ENCODE measurements at regions not wholly inside any gene's neighbourhood (a gene's known extent, or its start where the extent isn't known, plus 50 kb on each side); places are given as distances from the start of the nearest gene placed in this dataset.

- Histone ChIP-seq H3K4ac (ENCODE audit: low read depth in 1 of 2, low read length in 2 of 2) (no peak overlapping the region), H2BK12ac (ENCODE audit: low read length in 2 of 2) (no peak overlapping the region), H3K27me3 (ENCODE audit: control insufficient read depth in 1 of 2, insufficient read depth in 1 of 2, low read length in 2 of 2) (no peaks in the 10 kb centered on the region), H3K4me2 (ENCODE audit: low read length, poor library complexity, severe bottlenecking) (no peak overlapping the region), H2BK120ac (ENCODE audit: low read depth, low read length) (no peak overlapping the region), H2AFZ (ENCODE audit: low read depth, low read length) (no peak overlapping the region), H3K4me1 (ENCODE audit: control insufficient read depth, insufficient read depth, low read depth, low read length) (no peaks in the 10 kb centered on the region), H4K91ac (ENCODE audit: low read length) (no peak overlapping the region), H3K36me3 (ENCODE audit: control insufficient read depth in 1 of 2, insufficient read depth in 2 of 2, low read depth in 1 of 2, low read length in 2 of 2) (no peaks in the 10 kb centered on the region), H3K23ac (ENCODE audit: low read length in 2 of 2) (no peak overlapping the region), H2AK5ac (ENCODE audit: low read length, severe bottlenecking) (no peak overlapping the region), H3K9me3 (ENCODE audit: control insufficient read depth, low read length) (peaks cover 19% of the 10 kb centered on the region), H3K27ac (ENCODE audit: low read length, poor library complexity, severe bottlenecking) (no peak overlapping the region), H2BK15ac (ENCODE audit: low read depth, poor library complexity, severe bottlenecking) (no peak overlapping the region), H3K4me3 (ENCODE audit: insufficient read depth in 1 of 2, low read depth in 1 of 2, low read length in 2 of 2) (no peak overlapping the region), H3K14ac (ENCODE audit: low read length in 2 of 2) (no peak overlapping the region), H3K79me1 (replicated peaks; ENCODE audit: low read length, poor library complexity, severe bottlenecking) (no peaks in the 10 kb centered on the region), H4K8ac (ENCODE audit: low read length) (no peak overlapping the region), H3K18ac (ENCODE audit: low read depth in 1 of 2, low read length in 2 of 2) (no peak overlapping the region), H2BK5ac (ENCODE audit: low read depth, low read length, poor library complexity, severe bottlenecking) (no peak overlapping the region), H3K9ac (ENCODE audit: low read length) (no peak overlapping the region)
- no peak for DNase-seq
- 84% methylated on average over 2 of the region's 2 CpGs for WGBS
Observed at GRCh38 chr3:164278550-164278949, 799.7 kb downstream of the SI start.

DNA sequence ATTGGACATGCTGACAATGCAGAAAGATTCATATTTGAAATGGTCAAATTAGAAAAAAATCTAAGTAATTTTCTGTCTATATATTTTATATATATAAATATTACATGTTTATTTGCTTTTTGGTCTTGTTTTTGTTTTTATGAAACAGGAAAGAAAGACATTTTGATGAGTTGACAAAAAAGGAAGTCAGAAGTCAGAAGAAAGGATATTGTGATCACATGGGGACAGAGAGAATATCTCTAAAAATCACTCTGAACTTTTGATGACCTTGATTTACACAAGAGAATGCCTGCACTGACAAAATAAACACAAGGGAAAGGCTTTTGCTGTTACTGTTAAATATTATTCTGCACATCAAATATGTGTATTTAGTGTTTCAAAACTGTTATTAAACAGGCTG is 811.2 kb downstream of the SI start:
- H2AFZ ChIP-seq (ENCODE audit: low read depth, low read length) = no peak overlapping the region
- no peak overlapping the region for H2BK120ac ChIP-seq (ENCODE audit: low read depth, low read length)
- H4K91ac ChIP-seq (ENCODE audit: low read length) = no peak overlapping the region
- no peak overlapping the region for H2AK5ac ChIP-seq (ENCODE audit: low read length, severe bottlenecking)
- no peak overlapping the region for H2BK5ac ChIP-seq (ENCODE audit: low read depth, low read length, poor library complexity, severe bottlenecking)
- H3K9ac ChIP-seq (ENCODE audit: low read length) = no peak overlapping the region
- H3K36me3 ChIP-seq (ENCODE audit: control insufficient read depth in 1 of 2, insufficient read depth in 2 of 2, low read depth in 1 of 2, low read length in 2 of 2) = no peaks in the 10 kb centered on the region
- H3K23ac ChIP-seq (ENCODE audit: low read length in 2 of 2) = no peak overlapping the region
- no peak for DNase-seq
- H3K9me3 ChIP-seq (ENCODE audit: control insufficient read depth, low read length) = peaks cover 5% of the 10 kb centered on the region
- H2BK15ac ChIP-seq (ENCODE audit: low read depth, poor library complexity, severe bottlenecking) = no peak overlapping the region
- H3K27me3 ChIP-seq (ENCODE audit: control insufficient read depth in 1 of 2, insufficient read depth in 1 of 2, low read length in 2 of 2) = no peaks in the 10 kb centered on the region
- H3K4me2 ChIP-seq (ENCODE audit: low read length, poor library complexity, severe bottlenecking) = no peak overlapping the region
- H3K4ac ChIP-seq (ENCODE audit: low read depth in 1 of 2, low read length in 2 of 2) = no peak overlapping the region
- no peak overlapping the region for H3K18ac ChIP-seq (ENCODE audit: low read depth in 1 of 2, low read length in 2 of 2)
- no peak overlapping the region for H2BK12ac ChIP-seq (ENCODE audit: low read length in 2 of 2)
- H3K79me1 ChIP-seq (replicated peaks; ENCODE audit: low read length, poor library complexity, severe bottlenecking) = no peaks in the 10 kb centered on the region
- no peaks in the 10 kb centered on the region for H3K4me1 ChIP-seq (ENCODE audit: control insufficient read depth, insufficient read depth, low read depth, low read length)
- H3K4me3 ChIP-seq (ENCODE audit: insufficient read depth in 1 of 2, low read depth in 1 of 2, low read length in 2 of 2) = no peak overlapping the region
- no peak overlapping the region for H3K14ac ChIP-seq (ENCODE audit: low read length in 2 of 2)
- no peak overlapping the region for H3K27ac ChIP-seq (ENCODE audit: low read length, poor library complexity, severe bottlenecking)
- H4K8ac ChIP-seq (ENCODE audit: low read length) = no peak overlapping the region

DNA sequence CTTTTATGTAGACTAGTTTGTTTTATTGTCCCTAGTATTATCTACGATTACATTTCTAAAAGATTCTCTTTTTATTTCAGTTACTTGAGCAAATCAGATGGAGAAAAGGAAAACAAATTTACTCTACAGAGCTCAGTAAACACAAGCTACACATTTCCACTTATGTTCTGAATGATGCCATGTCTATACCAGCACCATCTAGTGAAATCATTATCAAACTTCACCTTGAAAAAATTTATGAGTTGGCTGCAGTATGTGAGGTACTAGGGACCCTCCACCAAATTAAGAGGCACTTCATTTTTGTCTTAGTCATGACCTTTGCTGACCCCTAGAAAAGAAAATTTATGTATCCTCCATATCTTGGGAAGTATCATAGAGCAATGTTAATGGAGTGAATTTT is 827.4 kb downstream of the SI start:
- Histone ChIP-seq H3K36me3 (ENCODE audit: control insufficient read depth in 1 of 2, insufficient read depth in 2 of 2, low read depth in 1 of 2, low read length in 2 of 2) (no peaks in the 10 kb centered on the region), H3K23ac (ENCODE audit: low read length in 2 of 2) (no peak overlapping the region), H2BK120ac (ENCODE audit: low read depth, low read length) (no peak overlapping the region), H3K18ac (ENCODE audit: low read depth in 1 of 2, low read length in 2 of 2) (no peak overlapping the region), H3K4me2 (ENCODE audit: low read length, poor library complexity, severe bottlenecking) (no peak overlapping the region), H3K27me3 (ENCODE audit: control insufficient read depth in 1 of 2, insufficient read depth in 1 of 2, low read length in 2 of 2) (no peaks in the 10 kb centered on the region), H3K79me1 (replicated peaks; ENCODE audit: low read length, poor library complexity, severe bottlenecking) (no peaks in the 10 kb centered on the region), H3K4me3 (ENCODE audit: insufficient read depth in 1 of 2, low read depth in 1 of 2, low read length in 2 of 2) (no peak overlapping the region), H3K4me1 (ENCODE audit: control insufficient read depth, insufficient read depth, low read depth, low read length) (no peaks in the 10 kb centered on the region), H2AK5ac (ENCODE audit: low read length, severe bottlenecking) (no peak overlapping the region), H3K14ac (ENCODE audit: low read length in 2 of 2) (no peak overlapping the region), H3K27ac (ENCODE audit: low read length, poor library complexity, severe bottlenecking) (no peak overlapping the region), H3K9ac (ENCODE audit: low read length) (no peak overlapping the region), H2BK12ac (ENCODE audit: low read length in 2 of 2) (no peak overlapping the region), H4K8ac (ENCODE audit: low read length) (no peak overlapping the region), H3K9me3 (ENCODE audit: control insufficient read depth, low read length) (no peaks in the 10 kb centered on the region), H2BK15ac (ENCODE audit: low read depth, poor library complexity, severe bottlenecking) (no peak overlapping the region), H2AFZ (ENCODE audit: low read depth, low read length) (no peak overlapping the region), H2BK5ac (ENCODE audit: low read depth, low read length, poor library complexity, severe bottlenecking) (no peak overlapping the region), H4K91ac (ENCODE audit: low read length) (no peak overlapping the region), H3K4ac (ENCODE audit: low read depth in 1 of 2, low read length in 2 of 2) (no peak overlapping the region)
- WGBS = no CpG with 5 or more reads among the region's 1 CpG
- DNase-seq = no peak

DNA sequence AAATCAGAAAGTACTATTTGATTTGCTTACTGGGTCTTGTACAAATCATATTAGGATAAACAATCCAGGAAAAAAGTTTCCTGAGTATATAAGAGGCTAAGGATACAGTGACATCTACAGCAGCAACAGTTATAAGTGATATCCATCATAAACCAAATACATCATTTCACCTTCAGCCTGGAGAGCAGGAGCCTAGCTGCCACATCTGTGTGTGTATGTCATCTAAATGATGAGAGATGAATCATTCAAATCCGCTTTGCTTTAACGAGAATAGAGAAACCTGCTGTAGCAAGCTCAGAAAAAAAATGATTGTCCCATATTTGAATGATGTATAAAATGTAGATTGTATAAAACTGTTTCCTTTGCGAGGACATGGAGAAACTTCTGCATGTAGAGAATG is 841.4 kb downstream of the SI start:
- Histone ChIP-seq H4K8ac (ENCODE audit: low read length) (no peak overlapping the region), H3K18ac (ENCODE audit: low read depth in 1 of 2, low read length in 2 of 2) (no peak overlapping the region), H3K9ac (ENCODE audit: low read length) (no peak overlapping the region), H3K27me3 (ENCODE audit: control insufficient read depth in 1 of 2, insufficient read depth in 1 of 2, low read length in 2 of 2) (no peaks in the 10 kb centered on the region), H2BK5ac (ENCODE audit: low read depth, low read length, poor library complexity, severe bottlenecking) (no peak overlapping the region), H2AFZ (ENCODE audit: low read depth, low read length) (no peak overlapping the region), H2BK15ac (ENCODE audit: low read depth, poor library complexity, severe bottlenecking) (no peak overlapping the region), H3K14ac (ENCODE audit: low read length in 2 of 2) (no peak overlapping the region), H3K4ac (ENCODE audit: low read depth in 1 of 2, low read length in 2 of 2) (no peak overlapping the region), H2BK12ac (ENCODE audit: low read length in 2 of 2) (no peak overlapping the region), H3K23ac (ENCODE audit: low read length in 2 of 2) (no peak overlapping the region), H3K4me1 (ENCODE audit: control insufficient read depth, insufficient read depth, low read depth, low read length) (no peaks in the 10 kb centered on the region), H2BK120ac (ENCODE audit: low read depth, low read length) (no peak overlapping the region), H3K27ac (ENCODE audit: low read length, poor library complexity, severe bottlenecking) (no peak overlapping the region), H3K4me3 (ENCODE audit: insufficient read depth in 1 of 2, low read depth in 1 of 2, low read length in 2 of 2) (no peak overlapping the region), H3K36me3 (ENCODE audit: control insufficient read depth in 1 of 2, insufficient read depth in 2 of 2, low read depth in 1 of 2, low read length in 2 of 2) (no peaks in the 10 kb centered on the region), H3K9me3 (ENCODE audit: control insufficient read depth, low read length) (no peaks in the 10 kb centered on the region), H4K91ac (ENCODE audit: low read length) (no peak overlapping the region), H2AK5ac (ENCODE audit: low read length, severe bottlenecking) (no peak overlapping the region), H3K79me1 (replicated peaks; ENCODE audit: low read length, poor library complexity, severe bottlenecking) (no peaks in the 10 kb centered on the region), H3K4me2 (ENCODE audit: low read length, poor library complexity, severe bottlenecking) (no peak overlapping the region)
- whole genome bisulfite sequencing = 89% methylated on average over 3 of the region's 3 CpGs
- DNase-seq = no peak

Measured in mesenchymal stem cell (in vitro differentiated cells and primary cell).